LoVo (cell line): ENCODE measurements at regions not wholly inside any gene's neighbourhood (a gene's known extent, or its start where the extent isn't known, plus 50 kb on each side); places are given as distances from the start of the nearest gene placed in this dataset.
"Not testable (repeated sequence)": the region's sequence is repeated elsewhere in the genome, so short reads cannot be mapped to it uniquely, and the experiment has no call there.

Experiments
- DNase-seq: peaks from one replicate; pipeline ENCODE4 v3.0.0-alpha.2; 2016; ENCODE audit warnings: low spot score

DNA sequence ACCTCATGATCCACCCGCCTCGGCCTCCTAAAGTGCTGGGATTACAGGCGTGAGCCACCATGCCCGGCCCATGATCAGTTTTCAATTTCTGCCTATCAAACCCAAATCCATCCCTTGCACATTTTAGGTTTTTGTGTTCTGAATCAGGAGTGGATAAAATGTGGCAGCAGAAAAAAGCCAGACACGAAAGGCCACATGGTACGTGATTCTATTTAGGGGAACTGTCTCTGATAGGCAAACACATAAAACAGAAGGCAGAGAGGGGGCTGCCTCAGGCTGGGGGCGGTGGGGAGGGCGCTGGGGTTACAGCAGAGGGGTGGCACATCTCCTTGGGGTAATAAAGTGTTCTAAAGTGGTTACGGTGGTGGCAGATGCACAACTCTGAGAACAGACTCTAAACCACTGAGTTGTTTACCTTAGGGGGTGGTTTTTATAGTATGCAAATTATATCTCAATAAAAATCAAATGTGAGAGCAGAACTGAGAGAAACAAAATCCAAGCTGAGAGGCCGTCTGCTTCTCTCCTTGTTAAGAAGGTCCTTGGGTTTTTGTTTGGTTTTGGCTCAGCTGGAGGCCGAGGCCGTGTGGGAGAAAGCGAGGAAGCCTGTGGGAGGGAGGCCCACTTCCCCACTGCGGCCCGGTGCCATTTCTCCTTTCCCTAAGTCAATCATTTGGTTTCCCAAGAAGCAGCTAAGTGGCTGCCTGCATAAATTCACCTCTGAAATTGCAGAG, 78.0 kb downstream of the SOWAHC start:
- DNase-seq, result no peak

DNA sequence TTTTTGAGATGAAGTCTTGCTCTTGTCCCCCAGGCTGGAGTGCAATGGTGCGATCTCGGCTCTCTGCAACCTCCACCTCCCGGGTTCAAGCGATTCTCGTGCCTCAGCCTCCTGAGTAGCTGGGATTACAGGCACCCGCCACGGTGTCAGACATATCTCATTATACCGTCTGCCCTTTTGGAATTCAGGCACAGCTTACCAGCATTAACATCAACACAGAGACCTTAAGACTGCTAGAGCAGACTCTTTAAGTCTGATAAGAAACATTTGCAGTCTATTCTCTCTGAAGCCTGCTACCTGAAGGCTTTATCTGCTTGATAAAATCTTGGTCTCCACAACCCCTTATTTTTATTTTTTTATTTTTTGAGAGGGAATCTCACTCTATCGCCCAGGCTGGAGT, 78.7 kb downstream of the SOWAHC start:
- DNase-seq, result not testable (repeated sequence)

DNA sequence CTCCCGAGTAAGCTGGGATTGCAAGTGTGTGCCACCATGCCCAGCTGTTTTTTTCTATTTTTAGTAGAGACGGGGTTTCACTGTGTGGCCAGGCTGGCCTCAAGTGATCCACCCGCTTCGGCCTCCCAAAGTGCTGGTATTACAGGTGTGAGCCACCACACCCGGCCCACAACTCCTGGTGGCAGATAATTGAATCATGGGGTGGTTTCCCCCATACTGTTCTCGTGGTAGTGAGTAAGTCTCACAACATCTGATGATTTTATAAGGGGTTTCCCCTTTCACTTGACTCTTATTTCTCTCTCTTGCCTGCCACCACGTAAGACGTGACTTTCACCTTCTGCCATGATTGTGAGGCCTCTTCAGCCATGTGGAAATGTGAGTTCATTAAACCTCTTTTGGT, 79.1 kb downstream of the SOWAHC start:
- not testable (repeated sequence) for DNase-seq

DNA sequence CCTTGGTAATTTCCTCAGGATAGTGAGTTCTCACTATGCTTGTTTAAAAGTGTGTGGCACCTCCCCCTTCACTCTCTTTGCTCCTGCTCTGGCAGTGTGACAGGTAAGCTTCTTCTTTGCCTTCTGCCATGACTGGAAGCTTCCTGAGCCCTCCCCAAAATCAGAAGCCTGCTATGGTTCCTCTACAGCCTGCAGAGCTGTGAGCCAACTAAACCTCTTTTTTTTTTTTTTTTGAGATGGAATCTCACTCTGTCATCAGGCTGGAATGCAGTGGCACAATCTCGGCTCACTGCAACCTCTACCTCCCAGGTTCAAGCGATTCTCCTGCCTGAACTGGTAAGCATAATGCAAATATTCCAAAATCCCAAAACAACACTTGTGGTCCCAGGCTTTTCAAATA, 80.0 kb downstream of the SOWAHC start:
- DNase-seq, result no peak

DNA sequence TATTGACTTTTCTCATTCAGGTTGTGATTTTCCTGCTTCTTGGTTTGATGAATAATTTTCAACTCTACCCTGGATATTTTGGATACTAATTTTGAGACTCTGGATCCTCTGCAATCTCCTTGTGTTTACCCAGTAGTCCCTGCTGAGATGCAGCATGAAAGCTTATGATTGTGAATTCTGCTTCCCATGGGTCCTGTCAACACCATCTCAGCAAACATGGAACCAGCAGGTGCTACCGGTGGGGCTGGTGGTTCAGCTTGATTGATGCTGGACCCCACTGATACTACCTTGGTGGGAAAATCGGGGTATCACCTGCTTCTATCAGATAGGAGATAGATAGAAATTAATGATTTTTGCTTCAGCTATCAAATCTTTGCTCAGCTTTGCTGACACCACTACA, 81.1 kb downstream of the SOWAHC start:
- no peak for DNase-seq

DNA sequence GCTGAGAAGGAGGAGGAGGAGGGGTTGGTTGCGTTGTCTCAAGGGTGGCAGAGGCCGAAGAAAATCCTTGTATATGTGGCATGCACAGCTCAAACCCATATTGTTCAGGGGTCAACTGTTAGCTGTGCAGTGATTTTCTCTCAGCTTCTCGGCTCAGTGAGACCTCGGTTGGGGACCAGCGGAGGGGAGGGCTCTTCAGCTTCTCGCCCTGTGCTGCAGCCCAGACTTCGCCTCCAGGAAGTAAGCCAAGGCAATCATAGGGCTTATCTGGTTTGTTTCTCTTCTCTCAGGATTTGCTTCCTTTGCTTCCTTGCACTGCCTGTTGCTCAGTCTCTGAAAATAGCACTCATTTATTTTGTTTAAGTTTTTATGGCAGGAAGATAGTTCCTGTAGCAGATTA, 85.5 kb downstream of the SOWAHC start:
- DNase-seq, result peak; percentile 49

DNA sequence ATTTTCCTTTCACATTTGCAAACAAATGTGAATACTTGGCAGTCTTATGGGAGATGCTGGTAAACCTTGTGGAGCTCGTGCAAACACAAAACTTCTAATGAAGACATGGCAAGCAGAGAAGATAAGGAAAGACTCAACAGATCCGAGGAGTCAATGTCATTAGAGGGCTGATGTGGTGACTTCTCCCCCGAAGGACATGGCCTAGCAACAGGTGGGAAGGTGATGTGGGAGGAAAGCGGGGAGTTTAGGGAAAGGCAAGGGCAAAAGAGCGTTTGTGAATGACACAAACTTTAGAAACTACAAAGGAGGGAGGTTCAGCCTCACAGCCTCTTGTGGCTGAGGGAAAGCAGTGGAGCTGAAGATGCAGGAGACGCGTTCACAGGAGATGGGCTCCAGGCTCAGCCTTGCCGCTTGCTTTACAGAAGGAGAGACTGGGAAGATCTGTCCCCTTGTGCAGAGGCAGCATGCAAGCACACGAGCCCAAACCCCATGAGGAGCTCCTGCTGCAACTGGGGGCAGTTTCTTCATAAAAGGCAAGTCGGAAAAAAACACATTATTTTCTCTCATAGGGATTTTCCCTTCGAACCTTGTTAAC, 86.6 kb downstream of the SOWAHC start:
- no peak for DNase-seq

DNA sequence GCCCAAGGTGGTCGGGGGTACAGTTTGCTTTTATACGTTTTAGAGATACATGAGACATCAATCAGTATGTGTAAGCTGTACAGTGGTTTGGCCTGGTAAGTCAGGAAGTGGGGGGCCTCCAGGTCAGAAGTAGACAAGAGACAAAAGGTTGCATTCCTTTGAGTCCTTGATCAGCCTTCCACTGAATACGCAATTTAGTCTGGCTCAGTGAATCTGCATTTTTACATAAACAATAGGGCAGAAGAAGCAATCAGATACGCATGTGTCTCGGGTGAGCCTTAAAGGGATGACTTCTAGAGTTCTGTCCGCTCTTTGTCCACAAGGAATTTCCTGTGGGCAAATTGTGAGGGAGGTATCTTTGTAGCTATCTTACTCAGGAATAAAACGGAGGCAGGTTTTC, 87.2 kb downstream of the SOWAHC start:
- no peak for DNase-seq

DNA sequence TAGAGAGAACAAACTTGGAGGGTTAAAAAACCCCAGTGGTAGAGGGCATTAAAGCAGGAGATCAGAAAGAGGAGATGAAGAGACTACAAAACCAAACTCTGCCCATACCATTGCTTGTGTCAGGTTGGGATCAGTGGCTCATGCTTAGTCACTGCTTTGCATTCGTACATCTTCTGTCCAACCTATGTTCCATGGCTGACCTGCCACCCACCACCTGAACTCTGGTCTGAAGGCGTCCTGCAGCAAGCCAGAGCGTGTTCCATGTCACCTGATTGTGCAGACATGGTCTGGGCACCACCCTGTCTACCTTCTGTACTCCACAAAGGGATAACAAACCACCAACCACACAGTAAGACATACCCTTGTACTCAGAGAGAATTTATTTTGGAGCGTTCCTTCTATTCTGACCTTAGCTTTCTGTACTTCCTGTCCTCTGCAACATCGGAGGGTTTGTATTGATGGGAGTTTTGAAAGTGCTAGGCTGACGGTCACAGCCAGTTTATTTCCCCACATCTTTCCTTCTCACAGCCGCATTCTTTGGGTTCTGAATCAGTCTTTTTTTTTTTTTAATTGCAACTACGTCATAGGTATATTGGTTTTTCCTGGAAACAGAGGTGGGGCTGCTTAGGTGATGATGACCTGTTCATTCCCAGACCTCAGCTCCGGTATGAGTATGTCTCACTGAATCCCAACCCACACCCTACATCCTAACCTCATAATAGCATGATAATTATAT, 88.3 kb downstream of the SOWAHC start:
- DNase-seq, result peak; percentile 76

DNA sequence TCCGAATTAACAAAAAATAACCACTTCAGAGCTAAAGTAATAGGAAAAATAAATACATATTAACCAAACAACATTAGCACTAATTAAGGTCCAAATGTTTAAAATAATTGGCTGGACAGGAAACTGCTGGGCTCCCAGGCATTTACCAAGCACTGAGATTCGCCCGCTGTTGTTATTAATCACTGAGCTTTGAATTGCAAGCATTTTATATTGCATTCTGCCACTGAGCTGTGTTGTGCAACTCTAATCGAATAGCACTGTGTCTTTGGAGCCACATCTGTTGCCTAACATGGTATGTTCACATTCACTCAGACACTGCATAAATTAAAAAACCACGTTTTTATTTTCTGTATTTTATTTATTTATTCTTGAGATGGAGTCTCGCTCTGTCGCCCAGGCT, 88.9 kb downstream of the SOWAHC start:
- DNase-seq, result no peak

DNA sequence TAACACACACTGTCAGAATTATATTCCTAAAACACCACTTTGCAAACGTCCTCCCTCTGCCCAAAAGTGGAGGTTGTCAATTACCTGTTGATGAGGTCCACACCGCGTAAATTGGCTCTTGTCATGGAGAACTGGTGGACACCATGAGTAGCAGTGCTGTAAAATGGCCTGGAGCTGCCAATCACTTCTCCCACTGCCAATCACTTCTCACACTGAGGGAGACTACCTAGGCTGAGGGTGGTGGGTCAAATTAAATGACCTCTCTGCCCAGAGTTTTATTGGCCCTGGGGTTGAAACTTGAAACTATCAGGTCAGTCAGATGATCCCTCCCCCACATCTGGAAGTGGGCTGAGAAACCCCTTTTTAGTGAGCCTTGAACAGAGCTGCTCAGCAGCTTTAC, 89.6 kb downstream of the SOWAHC start:
- DNase-seq, result no peak

DNA sequence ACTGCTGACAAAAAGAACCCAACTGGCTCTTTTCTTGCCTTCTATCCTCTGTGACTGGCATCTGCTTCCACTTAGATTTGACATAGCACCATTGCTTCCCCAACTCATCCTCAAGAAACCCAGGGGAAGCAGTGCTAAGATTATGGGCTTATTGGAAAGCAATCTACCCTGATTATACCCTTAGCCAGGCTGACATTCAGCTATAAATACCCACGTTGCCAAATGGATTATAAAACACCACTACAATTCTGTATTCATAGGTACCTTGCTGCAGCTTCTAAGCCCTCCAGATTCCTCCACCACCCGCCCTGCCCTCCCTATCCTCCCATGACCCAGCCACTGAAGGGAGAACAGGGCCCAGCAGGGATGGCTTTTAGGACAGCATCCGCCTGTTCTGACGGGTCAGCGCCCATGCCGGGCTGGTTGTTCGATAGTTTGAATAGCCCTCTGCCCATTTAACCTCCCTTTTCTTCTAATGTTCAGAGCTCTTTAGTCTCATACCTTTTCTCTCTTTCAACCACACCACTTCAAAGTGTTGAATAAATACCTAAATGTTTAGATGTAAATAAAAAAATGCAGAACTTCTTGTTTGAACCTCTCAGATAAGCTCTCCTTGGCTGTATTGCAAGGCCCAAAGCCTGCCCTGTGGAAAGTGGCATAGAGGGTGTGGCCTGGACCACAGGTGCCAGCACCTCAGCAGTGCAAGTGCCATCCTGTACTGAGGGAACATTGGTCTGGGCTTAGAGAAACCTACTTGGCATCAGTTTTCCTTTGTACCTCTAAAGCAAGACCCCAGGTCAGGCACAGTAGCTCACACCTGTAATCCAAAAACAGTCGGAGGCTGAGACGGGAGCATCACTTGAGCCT, 86.6 kb upstream of the RGPD5 start:
- DNase-seq, result no peak

DNA sequence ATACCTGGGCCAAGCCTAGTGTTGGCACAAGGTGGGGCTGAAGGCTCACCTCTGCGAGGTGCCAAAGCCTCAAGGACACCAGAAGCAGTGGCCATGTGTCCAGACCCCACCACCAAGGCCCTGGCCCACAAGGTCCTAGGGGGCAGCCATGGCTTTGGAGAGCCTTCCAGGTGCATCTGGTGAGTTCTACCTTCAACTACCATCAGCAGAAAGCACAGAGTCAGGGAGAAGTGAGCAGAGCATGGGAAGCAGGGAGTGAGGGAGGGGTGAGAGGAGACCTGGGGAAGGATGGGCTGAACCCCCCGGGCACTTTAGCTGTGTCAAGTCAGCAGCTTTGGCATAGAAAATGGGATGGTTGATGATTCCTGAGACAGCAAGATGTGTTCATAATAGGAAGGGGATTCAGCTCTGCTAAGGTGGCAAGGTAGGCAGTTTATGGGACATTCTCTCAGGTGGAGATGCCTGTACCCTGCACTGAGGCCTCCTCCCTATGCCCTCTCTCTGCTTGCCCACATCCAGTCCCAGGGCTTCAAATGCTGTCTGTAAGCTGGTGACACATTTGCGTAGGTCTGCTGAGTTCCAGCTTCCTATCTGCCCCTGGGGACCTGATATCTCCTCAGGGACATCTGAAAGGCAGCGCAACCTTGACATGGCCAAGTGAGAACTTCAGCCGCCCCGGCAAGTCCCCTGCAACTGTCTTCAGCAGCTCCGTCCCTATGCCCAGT, 83.4 kb upstream of the RGPD5 start:
- DNase-seq, result no peak

DNA sequence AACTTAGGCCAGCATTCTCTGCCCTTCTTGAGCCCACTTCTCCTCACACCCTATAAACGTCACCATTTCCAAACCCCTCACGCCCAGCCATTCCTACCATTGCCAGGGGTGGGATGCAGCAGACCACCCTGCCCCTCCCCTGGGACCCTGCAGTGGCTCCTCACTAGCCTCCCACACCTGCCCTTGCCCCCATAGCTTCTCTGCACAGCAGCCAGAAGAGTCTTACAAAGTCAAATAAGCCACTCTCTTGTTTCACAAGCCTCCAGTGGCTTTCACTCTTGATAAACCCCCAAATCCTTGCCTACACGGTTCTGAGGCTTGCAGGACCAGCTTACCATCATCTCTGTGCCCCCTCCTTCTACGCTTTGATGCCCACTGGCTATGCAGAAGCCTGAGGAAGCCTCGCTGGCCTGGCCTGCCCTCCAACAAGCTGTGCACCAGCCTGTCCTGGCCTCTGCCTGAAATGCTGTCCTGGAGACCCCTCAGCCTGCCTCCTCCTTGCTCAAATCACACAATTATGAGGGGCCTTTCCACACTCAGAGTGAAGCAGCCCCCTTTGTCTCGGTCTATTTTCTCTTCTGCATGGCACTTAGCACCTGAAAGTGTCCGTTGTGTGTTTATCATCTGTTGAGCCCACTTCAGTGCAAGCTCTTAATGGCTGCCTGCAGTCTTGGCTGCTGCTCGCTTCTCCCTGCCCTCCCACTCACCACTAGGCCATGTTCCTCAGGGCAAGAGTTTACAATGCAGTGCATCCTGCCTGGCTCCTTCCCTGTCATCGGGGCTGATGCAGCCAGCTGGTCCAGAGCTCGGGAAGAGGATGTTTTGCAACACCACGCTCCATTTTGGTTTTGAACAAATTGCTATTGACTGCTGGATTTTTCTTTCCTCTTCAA, 82.6 kb upstream of the RGPD5 start:
- DNase-seq, result no peak

DNA sequence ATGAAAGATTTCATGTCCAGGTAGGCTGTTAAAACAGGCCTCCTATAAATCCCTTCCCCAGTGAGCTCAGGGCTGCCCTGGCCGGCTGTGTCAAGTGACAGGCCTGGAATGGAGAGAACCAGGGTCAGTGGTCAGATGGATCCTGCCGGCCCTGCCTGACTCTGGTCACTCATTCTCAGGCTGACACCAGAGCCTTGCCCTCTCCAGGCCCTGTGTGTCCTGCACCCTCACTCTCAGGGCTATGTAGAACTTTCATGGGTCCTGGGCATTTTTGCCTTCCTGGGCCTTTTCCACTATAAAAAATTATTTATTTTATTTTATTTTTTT, 82.0 kb upstream of the RGPD5 start:
- DNase-seq, result no peak

DNA sequence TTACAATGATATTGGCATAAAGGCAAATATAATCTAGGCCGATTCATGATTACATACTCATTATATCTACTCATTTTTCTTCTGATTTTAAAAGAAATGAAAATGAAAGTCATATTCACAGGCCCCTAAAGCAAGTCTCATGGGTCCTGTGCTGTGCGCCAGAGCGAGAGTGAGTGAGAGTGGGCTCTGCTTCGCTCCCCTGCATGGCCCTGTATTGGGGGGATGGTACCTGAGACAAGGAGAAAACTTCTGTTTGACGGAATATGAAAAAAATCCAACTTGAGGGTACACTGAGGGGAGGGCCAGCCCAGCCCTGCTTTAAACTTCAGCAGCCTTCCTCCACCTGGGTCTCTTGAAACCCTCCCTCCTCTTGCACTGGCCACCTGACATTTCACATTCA, 81.4 kb upstream of the RGPD5 start:
- no peak for DNase-seq

DNA sequence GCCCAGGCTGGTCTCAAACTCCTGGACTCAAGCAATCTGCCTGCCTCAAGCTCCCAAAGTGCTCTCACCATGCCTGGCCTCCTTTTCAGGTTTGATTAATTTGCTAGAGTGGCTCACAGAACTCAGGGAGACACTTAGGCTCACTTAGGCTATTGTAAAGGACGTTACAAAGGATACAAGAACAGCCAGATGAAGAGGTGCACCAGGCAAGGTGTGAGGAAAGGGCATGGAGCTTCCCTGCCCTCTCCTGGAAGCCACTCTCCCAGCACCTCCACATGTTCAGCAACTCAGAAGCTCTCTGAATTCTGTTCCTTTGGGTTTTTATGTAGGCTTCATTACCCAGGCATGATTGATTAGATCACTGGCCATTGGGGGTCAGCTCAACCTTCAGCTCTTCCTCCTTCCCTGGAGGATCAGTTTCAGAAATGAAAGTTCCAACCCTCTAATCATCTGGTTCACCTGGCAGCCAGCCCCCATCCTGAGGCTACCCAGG, 78.7 kb upstream of the RGPD5 start:
- peak; percentile 51 for DNase-seq

DNA sequence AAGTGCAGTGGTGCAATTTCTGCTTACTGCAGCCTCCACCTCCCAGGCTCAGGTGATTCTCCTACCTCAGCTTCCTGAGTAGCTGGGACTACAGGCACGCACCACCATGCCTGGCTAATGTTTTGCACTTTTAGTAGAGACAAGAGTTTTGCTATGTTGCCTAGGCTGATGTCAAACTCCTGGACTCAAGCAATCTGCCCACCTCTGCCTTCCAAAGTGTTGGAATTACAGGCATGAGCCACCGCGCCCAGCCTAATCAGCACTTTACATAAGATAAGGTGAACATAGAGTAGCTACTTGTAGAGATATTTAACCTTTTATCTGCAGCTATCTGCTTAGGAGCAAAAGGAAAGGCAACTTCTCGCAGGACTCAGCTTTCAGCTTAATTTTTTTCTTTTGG, 77.5 kb upstream of the RGPD5 start:
- not testable (repeated sequence) for DNase-seq

DNA sequence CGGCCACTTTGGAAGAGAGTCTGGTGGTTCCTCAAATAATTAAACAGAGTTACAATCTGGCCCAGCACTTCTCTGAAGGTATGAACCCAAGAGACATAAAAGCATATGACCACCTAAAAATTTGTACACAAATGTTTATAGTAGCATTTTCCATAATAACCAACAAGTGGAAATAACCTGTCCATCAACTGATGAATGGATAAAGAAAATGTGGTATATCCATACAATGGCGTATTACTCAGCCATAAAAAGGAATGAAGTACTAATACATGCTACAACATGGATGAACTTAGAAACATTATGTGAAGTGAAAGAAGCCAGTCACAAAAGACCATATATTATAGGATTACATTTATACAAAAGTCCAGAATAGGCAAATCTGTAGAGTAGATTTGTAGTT, 76.0 kb upstream of the RGPD5 start:
- no peak for DNase-seq

DNA sequence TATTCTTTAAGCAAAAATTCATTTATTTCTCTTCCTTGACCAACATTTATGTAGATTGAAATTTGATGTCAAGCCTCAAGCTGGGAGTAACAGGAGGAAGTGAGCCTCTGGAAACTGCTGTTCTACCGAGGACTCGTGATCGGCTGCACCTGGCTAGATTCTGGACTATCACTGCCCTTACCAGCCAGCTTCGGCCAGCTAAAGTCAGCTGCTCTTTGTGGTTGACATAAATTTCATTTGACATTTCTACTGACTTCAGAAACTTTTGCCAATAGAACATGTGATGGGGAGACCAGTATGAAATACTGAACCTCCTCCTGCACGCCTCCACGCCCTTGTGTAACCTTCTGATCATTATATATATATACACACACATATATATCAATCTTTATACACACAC, 74.2 kb upstream of the RGPD5 start:
- no peak for DNase-seq
